Hindlimb muscle (tissue), 1 donor: ENCODE measurements at regions not wholly inside any gene's neighbourhood (a gene's known extent, or its start where the extent isn't known, plus 50 kb on each side); places are given as distances from the start of the nearest gene placed in this dataset.

ENCODE experiments used
- DNase-seq: peaks from one replicate; pipeline ENCODE4 v3.0.0-alpha.2; 2013

DNA sequence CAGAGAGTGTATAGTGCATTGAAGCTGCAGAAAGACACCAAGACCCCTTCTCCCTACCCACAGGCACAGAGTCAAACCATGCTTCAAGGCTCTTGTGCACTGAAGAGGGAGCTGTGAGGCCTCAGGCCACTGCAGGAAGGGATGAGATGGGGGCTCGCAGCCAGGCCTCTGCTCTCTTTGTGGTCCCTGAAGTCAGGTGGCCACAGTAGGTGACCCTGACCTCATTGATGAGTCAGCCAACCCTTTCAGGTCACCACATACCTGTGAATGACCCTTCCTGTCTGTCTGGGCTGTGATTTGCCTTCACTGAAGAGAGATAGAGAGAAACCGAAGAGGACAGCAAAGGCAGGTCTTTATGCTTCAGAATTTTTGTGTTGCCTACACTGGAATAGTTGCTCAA, 372.1 kb downstream of the ACTL7B start:
- DNase-seq, result no peak

DNA sequence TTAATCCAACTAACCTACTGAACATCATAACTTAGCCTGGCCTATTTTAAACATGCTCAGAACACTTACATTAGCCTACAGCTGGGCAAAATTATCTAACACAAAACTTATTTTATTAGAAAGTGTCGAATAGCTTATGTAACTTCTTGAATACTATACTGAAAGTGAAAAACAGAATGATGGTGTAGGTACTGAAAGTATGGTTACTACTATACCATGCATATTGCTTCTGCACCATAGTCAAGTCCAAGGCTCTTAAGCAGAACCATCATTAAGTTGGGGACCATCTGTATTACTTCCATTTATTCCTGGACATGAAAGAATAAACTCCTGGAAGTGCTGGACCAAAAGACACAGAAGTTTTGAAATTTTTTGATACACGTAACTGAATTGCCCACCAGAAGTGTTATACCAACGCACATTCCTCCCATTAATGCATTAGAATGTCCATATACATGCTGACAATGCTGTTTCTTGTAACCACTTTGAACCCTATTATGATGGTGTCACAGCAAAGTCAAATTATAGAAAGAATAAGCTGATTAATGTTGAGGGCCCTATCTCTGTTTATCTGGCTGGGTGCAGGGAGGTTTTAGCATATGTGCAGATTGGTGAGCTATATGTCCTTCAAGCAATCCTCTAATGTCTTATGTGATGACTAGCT, 375.7 kb downstream of the ACTL7B start:
- DNase-seq, result no peak

DNA sequence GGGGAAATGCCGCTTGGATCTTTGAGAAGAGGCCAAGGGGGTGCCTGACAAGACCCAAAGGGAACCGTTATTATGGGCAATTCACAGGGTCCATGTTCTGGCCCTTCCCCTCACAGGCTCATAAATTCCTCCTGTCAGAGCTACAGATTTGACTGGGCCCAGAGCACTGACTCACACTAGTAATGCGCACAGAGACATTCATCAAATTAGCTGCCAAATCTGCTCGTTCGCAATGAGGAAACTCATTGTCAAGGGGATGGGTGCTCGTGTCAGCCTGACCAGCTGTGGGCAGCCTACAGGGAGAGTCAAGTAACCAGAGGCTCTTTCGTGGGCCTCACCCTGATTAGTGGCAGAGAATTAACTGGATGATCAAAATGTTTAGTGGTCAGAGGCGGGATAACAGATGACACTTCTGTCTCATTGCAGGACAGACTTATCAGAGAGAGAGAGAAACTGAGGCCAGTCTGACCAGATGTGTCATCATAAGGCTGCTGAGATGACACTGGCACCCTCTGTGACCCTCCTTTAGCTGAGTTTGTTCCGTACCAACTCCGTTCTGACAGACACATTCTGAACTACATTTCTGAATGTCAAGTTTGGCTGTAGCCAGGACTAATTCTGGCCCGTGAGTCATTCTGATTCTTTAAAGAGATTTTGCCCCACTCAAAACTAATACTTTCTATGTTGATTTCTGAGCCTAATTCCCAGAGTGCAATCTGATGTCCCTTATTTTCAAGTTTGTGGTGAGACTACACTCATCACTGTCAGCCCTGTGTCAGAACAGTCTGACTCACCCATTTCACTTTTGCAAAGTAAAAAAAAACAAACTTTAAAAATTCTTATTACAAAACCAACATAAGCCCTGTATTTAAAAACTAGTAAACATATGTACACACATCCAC, 377.1 kb downstream of the ACTL7B start:
- no peak for DNase-seq

DNA sequence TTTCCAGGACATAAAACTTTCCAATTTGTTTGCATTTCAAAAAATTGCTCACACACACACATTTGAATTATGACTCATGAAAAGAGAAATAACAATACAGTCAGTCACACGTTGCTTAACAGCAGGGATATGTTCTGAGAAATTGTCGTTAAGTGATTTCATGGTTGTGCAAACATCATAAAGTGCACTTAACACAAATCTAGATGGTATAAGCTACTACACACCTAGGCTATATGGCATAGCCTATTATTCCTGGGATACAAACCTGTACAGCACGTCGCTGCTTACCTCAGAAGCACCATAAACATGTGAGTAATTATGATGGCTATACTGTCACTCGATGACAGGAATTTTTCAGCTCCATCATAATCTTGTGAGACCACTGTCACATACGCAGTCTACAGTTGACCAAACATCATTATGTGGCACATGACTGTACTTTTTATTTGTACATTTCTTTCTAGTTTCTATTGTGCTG, 378.2 kb downstream of the ACTL7B start:
- DNase-seq, result no peak

DNA sequence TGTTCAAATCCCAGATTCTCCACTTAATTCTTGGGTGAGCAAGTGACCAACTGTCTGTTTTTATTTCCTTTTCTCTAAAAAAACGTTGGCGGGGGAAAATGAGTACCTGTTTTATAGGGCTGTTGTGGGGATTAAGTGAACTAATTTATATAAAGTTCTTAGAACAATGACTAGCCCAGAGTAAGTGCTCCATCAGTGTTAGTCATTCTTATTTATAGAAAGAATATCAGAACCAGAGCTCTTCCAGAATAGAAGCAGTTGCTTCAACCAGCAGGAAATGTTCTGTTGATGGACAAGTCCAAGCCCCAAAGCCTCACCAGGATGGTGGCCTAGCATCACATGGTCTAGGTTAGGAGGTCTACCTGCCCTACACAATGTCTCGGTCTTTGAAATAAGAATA, 379.2 kb downstream of the ACTL7B start:
- no peak for DNase-seq

DNA sequence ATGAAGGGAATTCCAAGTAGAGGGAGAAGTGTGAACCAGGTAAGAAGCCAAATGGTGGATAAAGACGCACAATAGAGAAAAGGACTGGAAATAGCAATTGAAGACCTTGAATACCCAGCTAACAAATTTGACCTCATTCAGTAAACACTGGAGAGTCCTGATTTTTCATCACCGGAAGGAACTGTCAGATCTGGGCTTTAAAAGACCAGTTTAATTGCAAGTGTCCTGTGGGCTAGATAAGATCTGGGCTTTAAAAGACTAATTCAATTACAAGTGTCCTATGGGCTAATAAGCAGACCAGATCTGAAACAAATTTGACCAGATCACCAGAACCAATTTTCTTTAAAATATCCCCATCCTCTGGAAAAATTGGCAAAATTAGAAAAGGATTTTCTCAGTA, 380.0 kb downstream of the ACTL7B start:
- no peak for DNase-seq

DNA sequence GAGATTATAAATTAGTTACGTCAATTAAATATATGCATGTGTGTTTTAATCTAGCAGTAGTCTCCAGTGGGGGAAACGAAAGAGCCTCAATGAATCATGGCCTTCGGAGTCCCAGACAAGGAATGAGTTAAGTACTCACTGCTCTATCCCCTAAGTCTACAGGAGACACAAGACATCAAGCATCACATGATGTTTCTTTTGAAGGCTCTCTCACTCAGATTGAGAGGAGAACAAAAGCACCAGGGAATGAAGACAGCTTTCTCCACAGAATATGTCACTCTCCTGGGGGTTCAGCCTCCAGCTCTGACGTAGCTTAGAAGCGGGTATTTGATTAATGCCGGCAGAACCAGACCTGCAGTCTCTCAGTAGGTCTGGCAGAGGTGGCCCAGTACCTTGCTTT, 381.4 kb downstream of the ACTL7B start:
- DNase-seq, result no peak

DNA sequence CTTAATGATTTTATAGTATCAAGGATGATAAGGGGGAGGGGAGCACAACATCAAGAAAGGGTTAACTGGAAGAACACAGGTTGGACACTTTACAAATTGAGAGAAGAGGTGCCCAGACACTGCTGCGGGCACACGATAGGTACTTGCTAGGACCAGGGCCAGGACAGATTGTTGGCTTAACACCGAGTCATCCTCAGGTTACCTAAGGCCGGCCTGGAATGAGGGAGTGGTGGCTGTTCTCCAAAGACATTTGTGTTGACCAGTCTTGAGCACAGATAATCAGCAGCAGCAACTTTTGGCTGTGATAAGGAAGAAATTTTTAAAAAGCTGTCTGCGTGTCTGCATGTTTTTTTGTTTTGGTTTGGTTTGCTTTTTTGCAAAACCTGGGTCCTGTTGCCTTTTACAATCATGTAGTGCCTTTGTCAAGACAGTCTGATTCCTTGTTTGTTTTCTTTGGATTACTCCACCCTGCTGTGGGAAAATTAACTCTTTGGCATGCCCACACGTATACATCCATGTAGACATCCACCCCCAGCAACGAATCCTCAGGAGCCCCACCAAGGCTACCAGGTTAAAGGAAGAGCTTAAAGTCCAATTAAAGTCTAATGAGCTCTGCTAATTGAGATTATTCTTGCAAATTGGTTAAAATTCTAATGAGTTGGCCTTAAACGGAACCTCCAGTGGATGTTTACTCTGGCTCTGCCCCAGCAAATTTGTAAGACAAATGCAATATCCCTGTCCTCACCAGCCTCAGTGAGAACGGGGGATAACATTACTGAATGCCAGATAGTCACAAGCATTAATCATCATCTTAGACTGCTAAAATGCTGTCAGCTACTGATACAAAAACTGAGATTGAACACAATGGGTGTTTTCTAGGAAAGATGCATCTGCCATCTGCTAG, 382.3 kb downstream of the ACTL7B start:
- no peak for DNase-seq

DNA sequence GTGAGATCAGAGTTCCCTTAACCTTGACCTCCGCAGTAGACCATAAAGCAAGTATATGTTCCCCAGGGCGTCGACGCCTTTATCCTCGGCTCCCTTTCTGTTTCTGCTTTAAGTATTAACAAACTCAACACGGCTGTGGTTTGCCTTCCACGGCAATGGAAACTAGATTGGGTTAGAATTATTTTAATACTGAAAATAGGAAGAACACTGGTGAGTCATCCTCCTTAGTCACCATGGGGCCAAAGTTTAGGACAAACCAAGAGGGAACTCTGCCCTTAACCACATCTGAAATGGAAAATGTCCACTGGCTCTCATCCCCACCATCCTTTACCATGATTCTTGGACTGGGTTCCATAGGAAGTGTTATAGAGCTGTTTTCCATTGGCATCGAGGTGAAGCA, 386.1 kb downstream of the ACTL7B start:
- no peak for DNase-seq

DNA sequence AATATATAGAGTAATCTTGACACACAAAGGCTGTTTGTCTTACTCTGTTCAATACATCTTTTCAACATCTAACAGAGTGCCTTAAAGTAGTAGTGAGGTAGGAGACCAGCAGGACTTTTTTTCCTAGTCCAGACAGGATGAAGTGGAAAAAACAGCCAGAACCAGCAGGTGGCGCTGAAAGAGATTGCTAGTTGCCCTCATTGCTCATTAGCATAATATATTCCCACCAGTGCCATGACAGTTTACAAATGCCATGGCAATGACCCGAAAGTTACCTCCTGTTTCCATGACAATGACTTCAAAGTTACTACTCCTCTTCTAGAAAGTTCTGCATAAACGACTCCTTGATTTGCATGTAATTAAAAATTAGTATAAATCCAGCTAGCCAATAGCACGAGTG, 387.4 kb downstream of the ACTL7B start:
- DNase-seq, result no peak

DNA sequence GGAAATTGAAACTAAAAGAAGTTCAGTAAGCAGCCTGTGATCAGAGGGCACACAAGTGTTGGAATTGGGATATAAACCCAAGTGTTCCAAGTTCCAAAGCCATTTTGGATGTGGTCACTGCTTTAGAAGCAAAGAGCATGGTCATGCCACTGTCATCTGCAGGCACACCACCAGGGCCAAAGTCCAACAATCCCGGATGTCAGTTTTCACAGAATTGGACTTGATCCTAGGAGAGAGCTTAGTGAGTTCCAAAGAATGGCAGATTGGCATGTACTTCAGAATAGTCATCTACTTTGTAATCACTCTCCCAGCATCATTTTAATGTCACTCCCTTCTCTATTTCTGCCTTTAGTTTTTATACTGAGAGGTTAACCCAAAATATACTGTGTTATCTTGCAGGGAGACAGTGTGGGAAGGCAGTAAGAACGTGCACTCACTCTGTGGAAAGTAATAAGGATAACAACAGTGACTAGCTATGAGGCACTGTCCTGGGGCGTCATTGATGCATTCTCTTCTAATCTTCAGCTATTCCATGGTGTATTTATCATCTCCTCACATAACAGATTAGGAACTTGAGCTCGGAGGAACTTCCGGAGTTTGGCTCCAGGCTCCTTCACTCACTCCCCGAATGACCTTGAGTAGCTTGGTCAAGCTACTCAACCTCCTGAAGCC, 388.0 kb downstream of the ACTL7B start:
- peak; percentile 10 for DNase-seq

DNA sequence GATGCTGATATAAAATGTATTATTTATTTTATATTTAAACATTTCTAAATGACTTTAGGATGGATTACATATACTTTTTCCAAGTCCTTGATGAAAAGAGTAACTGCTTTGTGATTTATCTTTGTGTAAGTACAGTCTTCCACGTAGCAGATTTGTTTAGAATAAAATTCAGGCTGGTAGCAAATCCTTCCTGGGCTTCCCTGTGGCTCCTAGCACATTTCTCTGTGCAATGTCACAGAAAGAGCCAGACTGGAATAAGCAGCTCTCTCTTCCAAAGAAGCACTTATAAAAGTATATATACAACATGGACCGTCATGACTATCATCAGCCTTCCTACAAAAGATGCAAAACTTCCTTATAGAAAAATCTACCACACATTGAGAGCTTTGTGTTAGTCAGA, 388.6 kb downstream of the ACTL7B start:
- DNase-seq, result no peak

DNA sequence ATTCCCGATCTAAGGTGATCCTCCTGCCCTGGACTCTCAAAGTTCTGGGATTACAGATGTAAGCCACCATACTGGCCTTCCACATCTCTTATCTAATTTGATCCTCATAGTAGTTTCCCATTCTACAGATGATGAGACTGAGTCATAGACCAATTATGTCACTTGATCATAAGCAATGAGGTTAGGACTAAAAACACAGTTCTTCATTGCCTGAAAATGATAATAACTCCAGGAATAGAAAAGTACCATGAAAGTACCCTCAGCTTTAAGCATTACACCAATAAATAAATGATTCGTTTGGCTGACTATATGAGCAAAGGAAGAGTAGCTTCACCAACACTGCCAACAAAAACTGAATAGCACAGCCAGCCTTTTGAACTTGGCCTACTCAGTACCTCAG, 389.5 kb downstream of the ACTL7B start:
- no peak for DNase-seq

DNA sequence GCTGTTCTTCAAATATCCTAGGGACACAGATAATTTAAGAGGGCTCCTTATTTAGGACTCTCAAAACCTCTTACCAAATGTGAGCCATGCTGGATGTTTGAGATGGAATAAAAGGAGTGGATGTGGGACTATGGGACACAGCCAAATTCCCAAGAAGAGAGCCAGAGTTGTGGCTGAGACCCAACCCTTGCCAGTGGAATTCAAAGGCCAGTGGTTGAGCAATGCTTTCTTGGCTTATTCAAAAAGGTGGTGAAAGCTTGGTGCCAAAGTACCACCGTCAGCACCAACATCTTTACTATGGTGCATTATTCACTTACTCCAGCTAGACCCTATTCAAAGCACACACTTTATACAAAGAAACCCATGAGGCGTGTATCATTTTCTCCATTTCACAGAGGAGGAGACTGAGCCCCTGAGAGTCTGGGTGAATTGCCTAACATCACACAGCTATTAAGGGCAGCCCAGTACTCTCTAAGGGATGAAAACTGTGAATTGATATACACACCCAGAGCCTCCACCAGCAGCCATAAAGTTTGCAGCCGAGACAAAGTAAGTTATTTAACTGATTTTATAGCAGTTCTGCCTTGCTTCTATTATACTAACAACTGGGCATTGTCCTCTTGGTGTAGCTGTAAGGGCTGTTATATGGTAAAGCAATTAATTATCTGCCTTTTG, 391.7 kb downstream of the ACTL7B start:
- no peak for DNase-seq

DNA sequence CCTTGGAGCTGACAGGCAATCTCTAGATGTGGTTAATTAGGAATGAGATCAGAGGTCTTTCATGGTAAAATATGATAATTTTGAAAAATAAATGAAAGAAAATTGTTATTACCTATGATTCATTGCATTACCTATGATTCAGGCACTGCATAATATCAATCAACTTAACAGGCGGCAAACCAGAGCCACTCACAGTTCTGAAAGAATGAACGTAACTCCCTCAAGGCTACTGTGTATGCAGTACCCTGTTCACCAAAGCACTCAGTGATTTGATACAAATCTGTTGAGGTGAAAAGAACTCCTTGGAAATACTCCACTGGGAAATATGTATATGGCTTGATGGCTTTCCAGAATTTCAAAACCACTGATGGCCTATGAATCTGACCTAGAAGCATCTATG, 398.9 kb downstream of the ACTL7B start:
- no peak for DNase-seq

DNA sequence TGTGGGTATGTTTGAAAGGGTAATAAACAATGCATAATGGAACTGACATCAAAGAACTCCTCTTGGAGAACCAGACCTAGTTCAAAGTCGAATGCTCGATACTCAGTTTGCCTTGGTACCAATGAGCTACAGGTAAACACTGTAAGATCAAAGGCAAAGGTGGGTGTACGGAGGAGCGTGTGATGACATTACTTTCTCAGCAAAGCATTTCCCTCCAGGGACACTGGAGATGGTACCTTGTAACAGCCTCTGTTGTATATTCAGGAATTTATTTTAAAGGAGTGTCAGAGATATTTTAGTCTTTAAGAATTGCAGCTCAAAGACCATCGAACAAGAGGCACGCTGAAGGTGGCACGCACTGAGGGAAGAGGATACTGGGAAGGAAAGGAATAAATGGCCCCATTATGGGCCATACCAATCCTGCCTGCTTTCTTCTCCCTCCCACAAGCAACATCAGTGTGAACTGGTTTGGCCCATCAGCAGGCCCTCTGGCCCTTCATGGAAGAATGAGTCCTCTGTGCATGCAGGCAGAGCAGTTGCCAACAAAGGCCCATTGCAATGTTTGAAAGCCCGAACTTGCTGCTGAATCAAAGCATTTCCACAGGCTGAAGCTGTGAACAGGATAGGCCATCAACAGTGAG, 410.2 kb downstream of the ACTL7B start:
- no peak for DNase-seq

DNA sequence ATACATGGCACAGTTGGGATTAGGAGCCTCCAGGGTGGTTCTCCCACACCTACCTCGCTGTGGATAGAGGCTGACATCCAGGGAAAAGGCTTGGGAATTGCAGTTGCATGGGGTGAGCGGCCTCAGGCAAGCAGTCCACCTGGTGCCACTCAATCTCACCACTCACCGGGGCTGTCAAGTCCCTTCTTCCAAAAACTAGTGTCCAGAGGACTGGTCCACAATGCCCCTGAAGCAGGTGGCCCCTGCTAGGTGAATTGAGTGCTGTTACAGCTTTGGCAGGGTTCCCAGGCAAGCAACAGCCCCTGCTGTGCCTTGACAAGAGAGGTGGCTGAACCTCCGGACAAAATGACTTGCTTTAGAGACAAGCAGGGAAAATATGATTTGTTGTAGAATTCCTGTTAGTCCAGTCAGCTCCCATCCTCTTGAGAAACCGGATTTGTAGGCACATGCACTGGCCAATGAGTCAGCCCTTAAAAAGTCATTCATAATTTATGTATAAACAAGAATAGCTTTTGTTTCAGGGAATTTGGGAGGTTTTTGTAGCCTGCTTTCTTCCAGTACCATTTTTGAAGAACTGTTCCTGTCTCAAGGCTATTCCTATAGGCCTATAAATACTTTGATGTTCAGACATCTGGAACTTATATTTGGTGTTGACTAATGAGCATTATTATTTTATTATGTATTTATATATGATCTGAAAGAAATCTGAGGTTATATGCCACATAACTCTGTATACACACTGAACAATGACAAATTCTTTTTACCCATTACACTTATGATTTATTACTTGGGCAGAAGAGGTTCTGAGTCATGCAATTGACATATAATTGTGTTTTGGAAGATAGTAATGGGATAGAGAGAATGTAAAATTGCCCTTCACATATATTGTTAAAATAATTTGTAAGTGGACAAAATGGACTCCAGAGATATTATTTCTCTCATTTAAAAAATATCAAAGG, 411.1 kb downstream of the ACTL7B start:
- DNase-seq, result no peak

DNA sequence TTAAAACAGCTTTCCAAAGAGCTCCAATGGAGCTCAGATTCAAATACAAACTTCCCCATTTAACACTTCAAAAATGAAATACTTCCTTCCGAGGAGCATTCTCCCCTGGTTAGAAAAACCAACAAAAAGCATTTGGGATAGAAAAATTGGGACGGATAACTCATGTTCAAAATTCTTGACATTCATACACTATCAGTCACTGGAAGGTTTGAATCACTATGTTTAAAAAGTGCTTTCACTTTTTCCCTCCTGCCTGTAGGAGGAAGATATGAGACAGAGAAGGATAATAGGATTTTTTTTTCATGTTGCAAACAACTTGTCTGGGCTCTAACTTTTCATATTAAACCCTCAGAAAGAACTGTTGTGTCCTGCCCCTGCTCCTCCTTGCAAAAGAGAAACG, 412.0 kb downstream of the ACTL7B start:
- DNase-seq, result no peak

DNA sequence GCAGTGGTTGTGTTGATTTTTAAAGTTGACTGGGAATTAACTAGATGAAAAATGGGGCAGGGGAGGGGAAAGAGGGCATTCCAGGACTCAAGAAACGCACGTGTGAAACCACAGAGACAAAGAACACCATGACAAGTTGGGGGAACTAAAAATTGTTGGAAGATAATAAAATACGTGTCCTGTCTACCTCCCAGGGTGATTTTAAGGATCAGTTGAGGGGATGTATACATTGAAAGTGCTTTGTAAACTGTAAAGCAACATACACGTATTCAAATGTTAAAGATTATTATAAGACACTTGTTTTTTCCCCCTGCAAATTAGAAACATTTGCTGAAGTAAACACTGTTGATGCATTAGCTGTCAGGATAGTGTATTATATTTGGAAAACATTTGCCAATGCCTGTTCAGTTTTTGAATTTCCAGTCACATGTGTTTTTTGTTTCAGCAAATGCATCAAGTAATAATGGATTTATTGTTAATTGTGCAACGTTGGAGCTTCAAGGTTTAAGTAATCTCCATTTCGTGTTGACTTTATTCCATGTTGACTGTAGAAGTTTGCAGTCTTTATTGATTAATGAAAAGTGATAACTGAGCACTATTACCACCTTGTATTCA, 412.7 kb downstream of the ACTL7B start:
- no peak for DNase-seq

DNA sequence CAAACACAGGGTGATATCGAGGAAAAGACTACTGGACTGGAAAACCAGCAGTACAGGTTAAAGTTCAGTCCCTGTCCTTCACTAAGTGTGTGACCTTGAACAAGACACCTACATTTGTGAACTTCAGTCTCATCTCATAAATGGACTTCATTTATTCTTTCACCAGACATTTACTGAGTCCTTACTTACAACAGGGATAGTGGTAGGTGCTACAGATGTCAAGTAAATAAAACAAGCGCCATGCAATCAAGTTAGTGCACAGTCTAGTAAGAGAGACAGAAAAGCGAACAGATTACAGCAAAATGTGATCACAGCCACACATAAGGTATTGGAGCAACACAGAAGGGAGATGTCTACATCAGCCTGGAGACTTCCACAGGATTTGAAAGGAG, 413.2 kb downstream of the ACTL7B start:
- DNase-seq, result no peak
